PFSK-1 (cell line): ENCODE measurements at regions not wholly inside any gene's neighbourhood (a gene's known extent, or its start where the extent isn't known, plus 50 kb on each side); places are given as distances from the start of the nearest gene placed in this dataset.

ENCODE experiments used
- FOXP2 ChIP-seq: optimal IDR thresholded peaks from 2 replicates; pipeline ENCODE3; 2011; ENCODE audit warnings: borderline replicate concordance, control low read depth, inconsistent platforms; ENCODE audit not compliant: insufficient read depth; ENCODE audit errors: extremely low read length, extremely low read depth
- POLR2AphosphoS5 ChIP-seq: IDR thresholded peaks from 2 replicates; pipeline ENCODE4 v1.6.1; 2012; ENCODE audit warnings: low read depth, mild to moderate bottlenecking, control low read depth, low read length, moderate library complexity
- SIN3A ChIP-seq: IDR thresholded peaks from 2 replicates; pipeline ENCODE4 v1.6.1; 2012; ENCODE audit warnings: mild to moderate bottlenecking, low read length, moderate library complexity, borderline replicate concordance; ENCODE audit not compliant: insufficient read depth
- TAF1 ChIP-seq: IDR thresholded peaks from 2 replicates; pipeline ENCODE4 v1.6.1; 2012; ENCODE audit warnings: low read length, control low read depth, borderline replicate concordance; ENCODE audit not compliant: insufficient read depth
- TF ChIP-seq, protein P1 (sequence below), 2 experiments: IDR thresholded peaks; 2 replicates each; pipeline versions ENCODE4 v1.6.1 to v1.8.0; 2011 to 2012; ENCODE audit warnings: low read depth in 2 of 2, low read length in 2 of 2, control low read depth in 1 of 2, inconsistent platforms in 1 of 2, mild to moderate bottlenecking in 1 of 2, moderate library complexity in 1 of 2; ENCODE audit not compliant: insufficient read depth in 1 of 2

DNA sequence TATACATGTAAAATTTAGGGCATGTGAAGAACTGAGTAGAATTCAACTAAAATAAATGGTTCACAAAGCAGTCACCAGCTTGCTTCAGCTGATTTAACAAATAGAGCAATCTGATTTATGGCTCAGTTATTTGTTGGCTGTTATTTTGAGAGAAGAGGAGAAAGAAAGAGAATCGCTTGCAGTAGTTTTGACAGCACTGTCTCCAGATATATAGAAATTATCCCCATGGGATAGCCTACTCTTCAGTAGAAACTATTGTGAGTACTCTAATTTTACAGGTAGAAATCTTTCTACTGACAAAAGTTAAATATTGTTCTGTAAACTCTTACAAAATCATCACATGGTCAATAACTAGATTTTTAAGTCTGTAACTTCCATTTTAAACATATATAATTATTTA is 1098.2 kb downstream of the MRPL39 start:
- TF ChIP-seq POLR2AphosphoS5 (no peak), TAF1 (no peak), SIN3A (no peak), FOXP2 (no peak)
- TF ChIP-seq, protein P1, sequence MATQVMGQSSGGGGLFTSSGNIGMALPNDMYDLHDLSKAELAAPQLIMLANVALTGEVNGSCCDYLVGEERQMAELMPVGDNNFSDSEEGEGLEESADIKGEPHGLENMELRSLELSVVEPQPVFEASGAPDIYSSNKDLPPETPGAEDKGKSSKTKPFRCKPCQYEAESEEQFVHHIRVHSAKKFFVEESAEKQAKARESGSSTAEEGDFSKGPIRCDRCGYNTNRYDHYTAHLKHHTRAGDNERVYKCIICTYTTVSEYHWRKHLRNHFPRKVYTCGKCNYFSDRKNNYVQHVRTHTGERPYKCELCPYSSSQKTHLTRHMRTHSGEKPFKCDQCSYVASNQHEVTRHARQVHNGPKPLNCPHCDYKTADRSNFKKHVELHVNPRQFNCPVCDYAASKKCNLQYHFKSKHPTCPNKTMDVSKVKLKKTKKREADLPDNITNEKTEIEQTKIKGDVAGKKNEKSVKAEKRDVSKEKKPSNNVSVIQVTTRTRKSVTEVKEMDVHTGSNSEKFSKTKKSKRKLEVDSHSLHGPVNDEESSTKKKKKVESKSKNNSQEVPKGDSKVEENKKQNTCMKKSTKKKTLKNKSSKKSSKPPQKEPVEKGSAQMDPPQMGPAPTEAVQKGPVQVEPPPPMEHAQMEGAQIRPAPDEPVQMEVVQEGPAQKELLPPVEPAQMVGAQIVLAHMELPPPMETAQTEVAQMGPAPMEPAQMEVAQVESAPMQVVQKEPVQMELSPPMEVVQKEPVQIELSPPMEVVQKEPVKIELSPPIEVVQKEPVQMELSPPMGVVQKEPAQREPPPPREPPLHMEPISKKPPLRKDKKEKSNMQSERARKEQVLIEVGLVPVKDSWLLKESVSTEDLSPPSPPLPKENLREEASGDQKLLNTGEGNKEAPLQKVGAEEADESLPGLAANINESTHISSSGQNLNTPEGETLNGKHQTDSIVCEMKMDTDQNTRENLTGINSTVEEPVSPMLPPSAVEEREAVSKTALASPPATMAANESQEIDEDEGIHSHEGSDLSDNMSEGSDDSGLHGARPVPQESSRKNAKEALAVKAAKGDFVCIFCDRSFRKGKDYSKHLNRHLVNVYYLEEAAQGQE (IDR thresholded peaks at IDR 0.05; ENCODE audit: insufficient read depth in 1 of 2, low read depth in 2 of 2, low read length in 2 of 2), result no peak

DNA sequence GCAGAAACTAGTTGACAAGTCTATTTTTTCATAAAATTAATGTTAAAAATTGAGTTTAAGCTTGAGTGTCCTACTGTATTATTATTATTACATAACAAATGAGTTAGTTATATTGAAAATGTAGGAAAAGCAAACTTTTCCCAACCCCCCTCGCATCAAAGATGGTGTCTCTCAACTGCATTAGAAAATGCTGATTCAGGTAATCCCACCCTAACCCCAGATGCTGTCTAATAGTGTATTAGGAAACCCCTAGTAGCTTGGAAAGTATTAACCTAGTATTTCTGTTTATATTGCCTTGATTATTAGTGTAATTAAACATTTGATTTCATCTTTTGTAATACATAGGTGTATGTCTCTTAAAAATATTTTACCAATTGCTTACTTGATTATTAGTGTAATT is 1120.3 kb downstream of the MRPL39 start:
- TF ChIP-seq FOXP2 (no peak), POLR2AphosphoS5 (no peak), TAF1 (no peak), SIN3A (no peak)
- TF ChIP-seq, protein P1 (IDR thresholded peaks at IDR 0.05; ENCODE audit: insufficient read depth in 1 of 2, low read depth in 2 of 2, low read length in 2 of 2), result no peak

- TF ChIP-seq FOXP2 (no peak), POLR2AphosphoS5 (no peak), SIN3A (no peak), TAF1 (no peak)
- TF ChIP-seq, protein P1 (IDR thresholded peaks at IDR 0.05; ENCODE audit: insufficient read depth in 1 of 2, low read depth in 2 of 2, low read length in 2 of 2), result no peak
These were observed 1136.4 kb downstream of the MRPL39 start for GRCh38 chr21:24470852-24471251.

- TF ChIP-seq FOXP2, result no peak
- TF ChIP-seq TAF1, result no peak
- no peak for TF ChIP-seq SIN3A
- TF ChIP-seq, protein P1 (IDR thresholded peaks at IDR 0.05; ENCODE audit: insufficient read depth in 1 of 2, low read depth in 2 of 2, low read length in 2 of 2), result no peak
- no peak for TF ChIP-seq POLR2AphosphoS5
These were observed 1150.9 kb downstream of the MRPL39 start for GRCh38 chr21:24456358-24456757.

GRCh38 chr21:24450119-24450518 is 1157.2 kb downstream of the MRPL39 start:
- TF ChIP-seq TAF1 (no peak), POLR2AphosphoS5 (no peak), SIN3A (no peak), FOXP2 (no peak)
- TF ChIP-seq, protein P1 (IDR thresholded peaks at IDR 0.05; ENCODE audit: insufficient read depth in 1 of 2, low read depth in 2 of 2, low read length in 2 of 2), result no peak
